Inflammatory macrophage treated with lipopolysaccharide for 4 hours (primary cell): ENCODE measurements at regions not wholly inside any gene's neighbourhood (a gene's known extent, or its start where the extent isn't known, plus 50 kb on each side); places are given as distances from the start of the nearest gene placed in this dataset.

Experiments used
- DNase-seq: peaks from one replicate; pipeline ENCODE4 v3.0.0-alpha.2; 2020

DNA sequence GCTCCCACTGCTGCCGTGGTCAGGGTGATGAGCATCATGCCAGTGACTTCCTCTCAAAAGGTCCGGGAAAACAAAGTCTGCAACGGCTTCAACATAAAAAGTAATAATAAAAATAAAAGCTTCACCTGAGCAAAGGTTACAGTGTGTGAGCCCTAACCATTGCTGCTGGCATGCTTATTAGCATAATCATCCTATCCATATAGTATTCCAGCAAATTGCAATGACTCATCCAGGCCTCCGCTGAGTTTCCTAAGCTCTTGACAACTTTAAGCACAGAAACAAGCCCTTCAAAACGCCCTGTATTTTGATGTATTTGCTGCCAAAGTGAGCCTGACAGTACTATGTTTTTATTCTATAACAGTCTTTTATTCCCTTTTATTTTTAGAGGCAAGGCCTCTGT, 100.5 kb downstream of the AASDH start:
- no peak for DNase-seq

DNA sequence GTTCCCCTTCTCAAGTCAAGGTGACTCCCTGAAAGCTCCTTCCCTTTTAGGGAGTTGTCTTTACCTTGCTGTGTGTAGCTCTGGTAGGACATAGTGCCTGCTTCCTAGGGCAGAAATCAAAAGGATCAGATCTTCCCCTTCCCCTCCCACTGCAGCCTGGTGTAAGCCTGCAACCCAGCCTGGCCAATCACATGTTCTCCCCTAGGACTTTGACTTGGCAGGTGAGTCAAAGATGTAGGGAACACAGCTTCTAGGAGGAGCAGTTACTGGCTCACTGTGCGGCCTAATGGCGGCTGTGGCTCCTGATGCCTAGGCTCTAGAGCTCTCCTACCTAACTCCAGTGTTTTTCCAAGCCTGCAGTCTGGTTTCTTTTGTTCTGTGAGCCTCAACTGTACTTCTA, 103.9 kb downstream of the AASDH start:
- DNase-seq: no peak

- DNase-seq: no peak
Measured at GRCh38 chr4:56282004-56282403, 105.3 kb downstream of the AASDH start.

GRCh38 chr4:56276547-56276946, 110.7 kb downstream of the AASDH start:
- DNase-seq: peak; percentile 11

GRCh38 chr4:56273391-56273790, 113.9 kb downstream of the AASDH start:
- DNase-seq: no peak

DNA sequence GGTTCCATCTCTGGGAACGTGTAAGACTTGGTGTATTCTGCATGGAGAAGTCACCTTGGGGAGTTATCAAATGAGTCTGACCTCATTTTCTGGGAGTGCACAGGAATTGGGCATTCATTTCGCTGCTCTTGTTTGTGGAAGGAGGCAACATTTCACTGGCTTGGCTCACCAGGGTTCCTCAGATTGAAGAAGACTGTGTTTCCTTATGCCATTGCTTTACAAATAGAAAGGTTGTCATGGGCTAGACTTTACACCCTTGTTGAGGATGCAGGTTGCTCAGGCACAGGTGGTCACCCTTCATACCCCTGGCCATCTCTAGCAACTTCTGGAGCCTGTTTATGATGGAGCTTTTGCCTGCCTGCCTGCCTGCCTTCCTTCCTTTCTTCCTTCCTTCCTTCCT, 114.4 kb downstream of the AASDH start:
- no peak for DNase-seq

GRCh38 chr4:56272003-56272402, 115.3 kb downstream of the AASDH start:
- DNase-seq: no peak

DNA sequence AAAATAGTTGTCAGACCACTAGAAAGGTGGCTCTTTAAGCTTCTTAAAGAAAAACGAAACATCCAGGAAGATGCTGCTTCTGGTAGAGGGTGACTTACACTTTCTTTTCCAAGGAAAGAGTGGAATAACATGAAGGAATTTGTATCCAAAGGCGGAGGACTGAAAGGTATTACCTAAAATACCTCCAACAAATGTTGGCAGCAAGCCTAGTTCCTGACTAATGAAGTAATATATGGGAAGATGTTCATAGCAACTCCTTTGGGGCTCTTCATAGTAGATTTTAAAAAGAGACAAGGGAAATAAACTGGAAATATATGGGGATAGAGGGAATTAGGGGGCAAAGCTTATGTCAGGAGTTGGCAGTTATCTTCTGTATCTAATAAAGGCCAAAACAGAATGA, 116.2 kb downstream of the AASDH start:
- DNase-seq: no peak

GRCh38 chr4:56267558-56267957, 119.7 kb downstream of the AASDH start:
- no peak for DNase-seq

GRCh38 chr4:56264873-56265272, 122.4 kb downstream of the AASDH start:
- no peak for DNase-seq

- peak; percentile 49 for DNase-seq
Measured at GRCh38 chr4:56261027-56261426, 126.3 kb downstream of the AASDH start.

DNA sequence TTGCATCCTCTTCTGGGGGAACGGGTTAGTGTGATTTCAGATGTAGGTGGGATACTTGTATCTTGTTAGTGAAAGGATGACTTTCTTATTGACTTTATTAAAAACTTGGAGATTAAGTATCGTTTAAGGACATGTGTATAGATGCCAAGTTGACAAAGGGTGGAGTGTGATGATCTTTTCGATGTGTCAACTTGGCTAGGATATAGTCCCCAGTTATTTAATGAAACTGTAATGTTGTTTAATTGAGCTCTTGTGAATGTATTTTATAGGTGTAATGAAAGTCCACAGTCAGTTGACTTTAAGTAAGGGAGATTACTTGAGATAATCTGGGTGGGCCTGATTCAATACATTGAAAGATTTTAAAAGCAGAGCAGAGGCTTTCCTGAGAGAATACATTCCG, 127.0 kb downstream of the AASDH start:
- DNase-seq: no peak

DNA sequence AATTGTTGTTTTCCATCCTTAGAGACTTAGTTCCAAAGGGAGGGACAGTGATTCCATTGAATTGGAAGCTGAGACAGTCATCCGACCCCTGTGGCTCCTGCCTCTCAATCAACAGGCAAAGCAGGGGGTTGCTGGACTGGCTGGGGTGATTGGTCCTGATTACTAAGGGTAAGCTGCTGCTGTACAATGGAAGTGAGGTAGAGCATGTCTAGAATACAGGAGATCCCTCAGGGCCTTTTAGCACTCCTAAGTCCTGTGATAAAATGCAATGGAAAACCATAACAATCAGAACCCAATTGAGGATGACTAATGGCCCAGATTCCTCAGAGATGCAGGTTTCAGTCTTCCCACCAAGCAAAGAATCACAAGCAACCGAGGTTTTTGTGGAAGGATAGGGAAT, 127.6 kb downstream of the AASDH start:
- no peak for DNase-seq

DNA sequence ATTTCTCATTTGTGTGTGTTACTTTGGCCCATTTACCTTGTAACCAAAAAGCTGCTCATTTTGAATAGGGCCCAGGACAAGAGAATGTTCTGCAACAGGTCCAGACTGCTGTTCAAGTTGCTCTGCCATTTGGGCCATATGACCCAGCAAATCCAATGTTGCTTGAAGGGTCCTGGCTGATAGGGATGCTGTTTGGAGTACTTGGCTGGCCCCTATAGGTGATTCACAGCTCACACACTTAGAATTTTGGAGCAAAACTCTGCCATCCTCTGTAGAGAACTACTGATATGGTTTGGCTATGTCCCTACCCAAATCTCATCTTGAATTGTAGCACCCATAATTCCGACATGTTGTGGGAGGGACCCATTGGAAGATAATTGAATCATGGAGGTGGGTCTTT, 131.5 kb downstream of the AASDH start:
- DNase-seq: no peak

- DNase-seq: no peak
Measured at GRCh38 chr4:56253666-56254305, 133.5 kb downstream of the AASDH start.

DNA sequence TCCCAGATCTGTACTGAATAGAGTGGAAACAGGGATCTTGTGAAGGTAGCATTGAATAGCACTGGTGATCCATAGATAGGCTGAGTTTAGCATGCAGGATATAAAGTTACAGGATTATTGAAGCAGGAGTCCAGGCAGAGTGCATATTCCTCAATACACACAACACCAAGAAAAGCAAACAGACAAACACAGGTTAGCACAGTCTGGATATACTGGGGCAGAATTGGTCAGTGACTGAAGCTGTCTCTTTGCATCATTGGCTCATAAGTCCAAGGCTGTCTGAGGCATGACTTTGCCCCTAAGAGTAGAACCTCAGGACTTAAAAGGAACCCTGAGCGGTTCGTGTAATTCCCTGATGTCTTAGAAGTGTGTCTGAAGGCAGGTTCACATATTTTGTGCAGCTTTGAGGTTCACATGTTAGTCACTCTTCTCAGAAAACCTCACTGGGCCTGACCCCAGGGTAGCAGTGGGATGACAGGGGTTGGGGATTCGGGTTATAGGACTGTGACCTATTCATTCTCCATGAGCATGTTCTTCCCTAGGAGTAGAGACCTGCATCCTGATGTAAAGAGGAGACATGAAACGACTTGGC, 134.6 kb downstream of the AASDH start:
- DNase-seq: no peak

- DNase-seq: no peak
Measured at GRCh38 chr4:56251556-56251955, 135.7 kb downstream of the AASDH start.

- no peak for DNase-seq
Measured at GRCh38 chr4:56250776-56251175, 136.5 kb downstream of the AASDH start.

DNA sequence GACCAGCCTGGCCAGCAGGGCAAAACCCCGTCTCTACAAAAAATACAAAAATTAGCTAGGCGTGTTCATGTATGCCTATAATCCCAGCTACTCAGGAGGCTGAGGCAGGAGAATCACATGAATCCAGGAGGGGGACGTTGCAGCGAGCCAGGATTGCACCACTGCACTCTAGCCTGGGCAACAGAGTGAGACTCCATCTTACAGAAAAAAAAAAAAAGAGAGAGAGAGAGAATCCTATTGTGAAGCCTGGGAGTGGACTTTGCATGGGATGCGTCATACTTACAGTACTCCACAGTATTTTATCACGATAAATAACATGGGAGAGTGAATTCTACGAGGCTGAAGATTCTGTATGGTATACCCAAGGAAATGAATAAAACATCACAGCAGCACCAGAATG, 139.6 kb downstream of the AASDH start:
- no peak for DNase-seq

- no peak for DNase-seq
Measured at GRCh38 chr4:56246233-56246610, 141.1 kb downstream of the AASDH start.

DNA sequence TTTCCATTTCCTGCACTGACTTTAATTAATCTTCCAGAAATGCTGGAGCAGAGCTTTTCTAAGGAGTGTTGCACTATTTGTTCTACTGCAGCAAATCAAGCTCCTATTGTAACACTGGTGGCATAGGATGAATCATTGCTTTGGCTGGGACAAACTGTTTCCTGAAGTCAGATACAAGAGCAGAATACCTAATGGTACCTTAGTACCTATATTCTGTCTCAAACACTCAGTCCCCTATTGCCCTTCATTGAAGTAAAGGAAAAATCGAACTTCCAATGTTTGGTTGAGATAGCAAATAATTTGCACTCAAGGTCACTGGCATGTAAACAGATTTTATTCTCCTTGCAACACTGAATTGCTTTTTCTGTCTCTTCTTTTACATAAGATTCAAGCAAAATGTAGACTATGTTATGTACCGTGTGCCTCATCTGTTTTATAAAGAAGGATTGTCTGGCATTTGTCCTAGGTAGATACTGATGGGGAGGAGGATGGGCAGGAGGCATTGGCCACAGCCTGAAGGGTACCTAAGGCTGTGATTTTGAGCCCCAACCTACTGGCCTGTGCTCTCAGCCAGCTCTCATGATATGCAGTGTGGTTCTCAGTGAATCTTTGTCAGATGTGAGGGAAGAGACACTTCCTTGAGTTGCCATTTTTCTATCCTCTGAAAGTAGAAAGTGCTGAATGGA, 141.6 kb downstream of the AASDH start:
- no peak for DNase-seq

DNA sequence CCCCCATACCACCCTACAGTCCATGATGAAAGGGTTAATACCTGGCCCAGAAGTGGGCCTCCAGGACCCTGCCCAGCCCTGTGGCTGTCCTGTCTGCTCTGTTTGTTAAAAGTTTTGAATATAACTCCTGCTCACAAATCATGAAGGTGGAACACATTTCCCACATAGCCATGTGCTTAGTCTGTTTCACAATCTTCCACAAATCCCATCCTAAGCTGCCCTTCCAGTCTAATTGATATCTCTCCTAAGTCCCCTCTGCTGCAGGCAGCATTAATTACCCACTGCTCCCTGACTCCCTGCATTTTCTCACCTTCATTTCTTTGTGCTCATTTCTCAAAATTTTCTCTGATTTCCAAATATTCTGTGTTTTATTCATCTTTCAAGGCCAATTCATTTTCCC, 142.6 kb downstream of the AASDH start:
- DNase-seq: no peak

GRCh38 chr4:56243107-56243506, 144.2 kb downstream of the AASDH start:
- no peak for DNase-seq

DNA sequence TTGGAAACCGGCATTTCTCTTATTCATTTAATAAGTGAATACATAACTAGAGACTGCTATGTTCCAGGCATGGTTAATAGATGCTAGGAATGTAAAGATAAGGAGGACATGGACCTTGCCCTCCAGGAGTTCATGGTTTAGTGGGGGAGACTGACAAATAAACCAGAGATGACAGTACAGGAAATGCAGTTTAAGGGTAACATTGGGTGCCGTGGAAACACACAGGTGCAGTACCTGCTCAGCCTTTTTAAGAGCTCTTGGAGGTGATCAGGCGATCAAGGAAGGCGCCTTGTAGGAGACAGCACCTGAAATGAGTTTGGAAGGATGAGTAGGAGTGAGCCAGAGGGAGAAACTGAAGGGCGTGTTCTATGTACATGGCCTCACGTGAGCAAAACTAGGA, 145.8 kb downstream of the AASDH start:
- no peak for DNase-seq
